ENCODE measurements at regions not wholly inside any gene's neighbourhood (a gene's known extent, or its start where the extent isn't known, plus 50 kb on each side); places are given as distances from the start of the nearest gene placed in this dataset.

DNA sequence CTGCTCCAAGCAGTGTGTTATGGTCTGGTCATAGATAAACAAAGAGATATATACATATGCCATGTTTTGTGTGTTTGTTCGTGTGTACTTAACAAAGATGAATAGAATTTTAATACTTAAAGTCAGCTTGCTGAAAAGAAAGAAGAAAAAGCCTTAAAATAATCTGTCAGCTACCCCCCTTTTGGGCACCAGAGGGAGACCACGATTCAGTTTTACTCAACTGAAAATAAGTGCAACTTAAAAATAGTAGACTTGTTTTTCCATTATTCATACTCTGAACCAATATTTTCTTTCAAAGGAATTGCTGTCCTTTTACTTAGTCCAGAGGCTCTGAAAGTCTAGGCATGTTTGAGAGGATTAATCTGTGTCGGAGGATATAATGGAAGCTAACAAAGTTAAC, 181.7 kb upstream of the AGTR2 start:
- TF ChIP-seq, protein P1, sequence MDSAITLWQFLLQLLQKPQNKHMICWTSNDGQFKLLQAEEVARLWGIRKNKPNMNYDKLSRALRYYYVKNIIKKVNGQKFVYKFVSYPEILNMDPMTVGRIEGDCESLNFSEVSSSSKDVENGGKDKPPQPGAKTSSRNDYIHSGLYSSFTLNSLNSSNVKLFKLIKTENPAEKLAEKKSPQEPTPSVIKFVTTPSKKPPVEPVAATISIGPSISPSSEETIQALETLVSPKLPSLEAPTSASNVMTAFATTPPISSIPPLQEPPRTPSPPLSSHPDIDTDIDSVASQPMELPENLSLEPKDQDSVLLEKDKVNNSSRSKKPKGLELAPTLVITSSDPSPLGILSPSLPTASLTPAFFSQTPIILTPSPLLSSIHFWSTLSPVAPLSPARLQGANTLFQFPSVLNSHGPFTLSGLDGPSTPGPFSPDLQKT (CRISPR knock-in tag; IDR thresholded peaks at IDR 0.05; ENCODE audit: borderline replicate concordance), result no peak
- TF ChIP-seq SMAD9 (CRISPR knock-in tag; IDR thresholded peaks at IDR 0.05) (no peak), TSC22D2 (CRISPR knock-in tag; IDR thresholded peaks at IDR 0.05; ENCODE audit: borderline replicate concordance) (no peak), ZNF772 (CRISPR knock-in tag; IDR thresholded peaks at IDR 0.05) (no peak), NR2C2 (CRISPR knock-in tag; IDR thresholded peaks at IDR 0.05; ENCODE audit: borderline replicate concordance) (no peak), STAG1 (CRISPR knock-in tag; IDR thresholded peaks at IDR 0.05) (peak; percentile 30; the same call in 1 of the 2 replicates), JUND (CRISPR knock-in tag; IDR thresholded peaks at IDR 0.05) (no peak)
- TF ChIP-seq, protein P2, sequence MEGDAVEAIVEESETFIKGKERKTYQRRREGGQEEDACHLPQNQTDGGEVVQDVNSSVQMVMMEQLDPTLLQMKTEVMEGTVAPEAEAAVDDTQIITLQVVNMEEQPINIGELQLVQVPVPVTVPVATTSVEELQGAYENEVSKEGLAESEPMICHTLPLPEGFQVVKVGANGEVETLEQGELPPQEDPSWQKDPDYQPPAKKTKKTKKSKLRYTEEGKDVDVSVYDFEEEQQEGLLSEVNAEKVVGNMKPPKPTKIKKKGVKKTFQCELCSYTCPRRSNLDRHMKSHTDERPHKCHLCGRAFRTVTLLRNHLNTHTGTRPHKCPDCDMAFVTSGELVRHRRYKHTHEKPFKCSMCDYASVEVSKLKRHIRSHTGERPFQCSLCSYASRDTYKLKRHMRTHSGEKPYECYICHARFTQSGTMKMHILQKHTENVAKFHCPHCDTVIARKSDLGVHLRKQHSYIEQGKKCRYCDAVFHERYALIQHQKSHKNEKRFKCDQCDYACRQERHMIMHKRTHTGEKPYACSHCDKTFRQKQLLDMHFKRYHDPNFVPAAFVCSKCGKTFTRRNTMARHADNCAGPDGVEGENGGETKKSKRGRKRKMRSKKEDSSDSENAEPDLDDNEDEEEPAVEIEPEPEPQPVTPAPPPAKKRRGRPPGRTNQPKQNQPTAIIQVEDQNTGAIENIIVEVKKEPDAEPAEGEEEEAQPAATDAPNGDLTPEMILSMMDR (CRISPR knock-in tag; IDR thresholded peaks at IDR 0.05), result peak; percentile 21; the same call in 1 of the 2 replicates
- TF ChIP-seq, protein P3, sequence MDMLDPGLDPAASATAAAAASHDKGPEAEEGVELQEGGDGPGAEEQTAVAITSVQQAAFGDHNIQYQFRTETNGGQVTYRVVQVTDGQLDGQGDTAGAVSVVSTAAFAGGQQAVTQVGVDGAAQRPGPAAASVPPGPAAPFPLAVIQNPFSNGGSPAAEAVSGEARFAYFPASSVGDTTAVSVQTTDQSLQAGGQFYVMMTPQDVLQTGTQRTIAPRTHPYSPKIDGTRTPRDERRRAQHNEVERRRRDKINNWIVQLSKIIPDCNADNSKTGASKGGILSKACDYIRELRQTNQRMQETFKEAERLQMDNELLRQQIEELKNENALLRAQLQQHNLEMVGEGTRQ (IDR thresholded peaks at IDR 0.05; ENCODE audit: low read depth, low read length), result no peak
- TF ChIP-seq, protein P3 (CRISPR knock-in tag; IDR thresholded peaks at IDR 0.05; ENCODE audit: borderline replicate concordance), result no peak
- Histone ChIP-seq H3K27me3 (ENCODE audit: control insufficient read depth in 1 of 2, insufficient read depth in 2 of 2, low read length in 2 of 2) (no peaks in the 10 kb centered on the region), H3K9me3 (ENCODE audit: low read length) (no peaks in the 10 kb centered on the region), H3K27ac (ENCODE audit: extremely low read length, insufficient read depth, low read length) (no peak overlapping the region), H3K79me2 (ENCODE audit: insufficient read depth, low read length) (no peaks in the 10 kb centered on the region), H3K4me2 (ENCODE audit: low read depth, low read length) (no peak overlapping the region), H3K4me3 (replicated peaks in 1 of 3; ENCODE audit: insufficient read depth in 1 of 3, low read depth in 2 of 3, low read length in 3 of 3) (no peak overlapping the region), H3K36me3 (replicated peaks in 1 of 2; ENCODE audit: control insufficient read depth in 1 of 2, insufficient read depth in 2 of 2, low read length in 2 of 2) (no peaks in the 10 kb centered on the region), H3K9ac (ENCODE audit: insufficient read depth, low read depth, low read length) (no peak overlapping the region), H4K20me1 (ENCODE audit: insufficient read depth, low read length) (no peaks in the 10 kb centered on the region), H3K4me1 (ENCODE audit: insufficient read depth, low read length) (no peaks in the 10 kb centered on the region), H2AFZ (ENCODE audit: low read length) (no peak overlapping the region)
- ATAC-seq, result no peak
- ChIA-PET CTCF (ENCODE audit: low intra/inter-chr PET ratio, low total read pairs) (no interaction called here), POLR2A (no interaction called here)
- no TSS peak for BruUV-seq (replicated peaks)
- FAIRE-seq, result no peak
- no peak for DNase-seq (ENCODE audit: low spot score)
- in situ Hi-C loops (cut with HindIII; ENCODE audit: extremely low pct_ligation_motif_present, low pct_unique_long_range_greater_than_20kb), result no loop called here
- intact Hi-C loops (cut with micrococcal nuclease; ENCODE audit: unreplicated experiment), result loop anchor here (10.0 kb wide), 1 partner anchor 216 kb away; no protein-coding TSS in a partner anchor
- 26% methylated on average over 3 of the region's 3 CpGs for WGBS (ENCODE audit: low lambda C conversion rate)
